ENCODE measurements at regions not wholly inside any gene's neighbourhood (a gene's known extent, or its start where the extent isn't known, plus 50 kb on each side); places are given as distances from the start of the nearest gene placed in this dataset.
"Not testable (repeated sequence)": the region's sequence is repeated elsewhere in the genome, so short reads cannot be mapped to it uniquely, and the experiment has no call there.

DNA sequence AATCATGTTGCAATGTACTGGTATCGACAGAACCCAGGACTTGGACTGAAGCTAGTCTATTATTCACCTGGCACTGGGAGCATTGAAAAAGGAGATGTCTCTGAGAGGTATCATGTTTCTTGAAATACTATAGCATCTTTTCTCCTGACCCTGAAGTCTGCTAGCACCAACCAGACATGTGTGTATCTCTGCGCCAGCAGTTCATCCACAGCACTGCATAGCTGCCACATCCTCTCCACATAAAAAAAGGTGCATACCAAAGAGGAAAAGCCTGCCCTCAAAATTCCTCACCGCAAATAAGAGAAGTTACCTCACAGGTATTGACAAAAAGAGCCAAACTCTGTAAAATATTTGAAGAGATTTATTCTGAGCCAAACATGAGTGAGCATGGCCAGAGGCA, 99.5 kb upstream of the PRSS3 start:
- no peak for DNase-seq

DNA sequence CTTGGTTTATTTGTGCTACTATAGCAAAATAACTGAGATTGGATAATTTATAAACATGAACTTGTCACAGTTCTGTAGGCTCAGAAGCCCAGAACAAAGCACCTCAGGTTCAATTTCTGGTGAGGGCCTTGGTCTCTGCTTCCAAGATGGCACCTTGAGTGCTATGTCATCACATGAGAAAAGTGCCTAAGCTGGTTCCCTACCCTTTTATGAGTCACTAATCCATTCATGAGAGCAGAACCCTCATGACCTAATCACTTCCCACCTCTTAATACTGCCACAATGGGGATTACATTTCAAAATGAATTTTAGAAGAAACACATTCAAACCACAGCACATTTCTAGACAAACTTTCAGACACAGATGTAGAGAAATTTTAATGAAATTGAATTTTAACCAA, 98.2 kb upstream of the PRSS3 start:
- no peak for DNase-seq

- DNase-seq: no peak
Measured at GRCh38 chr9:33698267-33698666, 97.1 kb upstream of the PRSS3 start.

DNA sequence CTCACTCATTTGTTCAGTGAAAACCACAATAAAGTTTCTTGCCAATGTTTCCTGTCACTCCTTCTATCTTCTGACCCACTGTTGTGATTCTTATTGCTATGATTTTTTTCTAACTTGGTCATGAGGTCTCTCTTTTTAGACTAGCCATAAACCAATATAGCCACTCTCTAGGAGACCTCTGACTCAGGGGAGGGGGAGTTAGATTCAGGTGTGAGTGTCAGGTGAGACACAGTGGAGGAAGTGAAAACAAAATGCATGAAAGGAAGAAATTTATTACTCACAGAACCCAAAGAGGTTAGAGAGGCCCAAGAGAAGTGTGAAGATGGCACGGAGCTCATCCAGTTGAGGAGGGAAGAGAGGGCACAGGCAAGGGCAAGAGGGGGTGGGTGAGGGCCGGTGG, 94.4 kb upstream of the PRSS3 start:
- DNase-seq: not testable (repeated sequence)

DNA sequence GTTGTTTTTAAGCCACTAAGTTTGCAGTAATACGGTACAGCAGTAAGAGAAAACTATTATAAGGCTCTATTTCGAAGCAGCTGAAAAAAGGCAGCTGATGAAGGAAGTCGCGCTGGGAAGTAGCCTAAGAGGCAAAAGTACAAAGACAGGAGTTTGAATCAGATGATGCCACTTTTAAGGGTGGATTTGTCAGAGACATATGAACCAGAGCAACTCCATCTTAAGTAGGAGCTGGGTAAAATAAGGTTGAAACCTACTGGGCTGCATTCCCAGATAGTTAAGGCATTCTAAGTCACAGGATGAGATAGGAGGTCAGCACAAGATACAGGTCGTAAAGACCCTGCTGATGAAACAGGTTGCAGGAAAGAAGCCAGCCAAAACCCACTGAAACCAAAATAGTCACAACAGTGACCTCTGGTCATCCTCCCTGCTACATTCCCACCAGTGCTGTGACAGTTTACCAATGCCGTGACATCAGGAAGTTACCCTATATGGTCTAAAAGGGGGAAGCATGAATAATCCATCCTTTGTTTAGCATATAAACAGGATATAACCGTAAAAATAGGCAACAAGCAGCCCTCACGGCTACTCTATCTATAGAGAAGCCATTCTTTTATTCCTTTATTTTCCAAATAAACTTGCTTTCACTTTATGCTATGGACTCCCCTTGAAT, 91.8 kb upstream of the PRSS3 start:
- no peak for DNase-seq

- not testable (repeated sequence) for DNase-seq
Measured at GRCh38 chr9:33705440-33705839, 89.9 kb upstream of the PRSS3 start.

DNA sequence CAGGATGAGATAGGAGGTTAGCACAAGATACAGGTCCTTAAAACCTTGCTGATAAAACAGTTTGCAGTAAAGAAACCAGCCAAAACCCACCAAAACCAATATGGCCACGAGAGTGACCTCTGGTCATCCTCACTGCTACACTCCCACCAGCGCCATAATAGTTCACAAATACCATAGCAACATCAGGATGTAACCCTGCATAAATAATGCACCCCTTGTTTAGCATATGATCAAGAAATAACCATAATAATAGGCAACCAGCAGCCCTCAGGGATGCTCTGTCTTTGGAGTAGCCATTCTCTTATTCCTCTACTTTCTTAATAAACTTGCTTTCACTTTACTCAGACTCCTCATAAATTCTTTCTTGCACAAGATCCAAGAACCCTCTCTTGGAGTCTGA, 86.9 kb upstream of the PRSS3 start:
- DNase-seq: no peak

GRCh38 chr9:33709269-33709668, 86.1 kb upstream of the PRSS3 start:
- DNase-seq: no peak

- not testable (repeated sequence) for DNase-seq
Measured at GRCh38 chr9:33711418-33711817, 83.9 kb upstream of the PRSS3 start.

DNA sequence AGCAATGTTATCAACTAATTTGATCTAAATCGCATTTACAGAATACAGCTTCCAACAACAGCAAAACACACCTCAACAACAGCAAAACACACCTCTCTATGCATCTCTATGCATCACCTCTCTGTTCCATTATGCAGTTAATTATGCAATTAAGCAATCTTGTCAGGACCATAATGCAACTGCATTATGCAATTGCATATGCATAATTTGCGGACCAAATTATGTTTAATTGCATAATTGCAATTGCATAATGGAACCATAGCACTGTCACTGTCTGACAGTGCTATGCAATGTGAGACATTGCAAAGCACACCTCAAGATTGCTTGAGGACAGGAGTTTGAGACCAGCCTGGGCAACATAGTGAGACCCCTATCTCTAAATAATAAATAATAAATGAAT, 80.4 kb upstream of the PRSS3 start:
- no peak for DNase-seq

DNA sequence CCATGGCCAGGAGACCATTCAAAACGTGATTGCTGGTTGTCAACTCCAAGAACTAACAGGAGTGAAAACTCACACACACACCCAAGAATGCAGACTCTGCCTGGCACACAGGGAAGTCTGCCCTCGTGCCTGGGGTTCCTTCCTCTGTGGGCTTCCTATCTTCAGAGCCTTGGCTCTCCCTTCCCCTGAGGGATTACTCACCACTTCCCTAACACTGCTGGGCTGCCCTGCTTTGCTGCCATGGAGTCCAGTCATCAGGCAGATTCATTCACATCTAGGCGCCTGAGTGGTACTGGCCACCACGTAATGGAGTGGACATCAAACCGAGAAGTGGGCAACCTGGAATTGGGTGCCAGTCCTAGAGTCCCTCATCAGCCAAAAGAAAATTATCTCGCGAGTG, 76.4 kb upstream of the PRSS3 start:
- DNase-seq: peak; percentile 5

DNA sequence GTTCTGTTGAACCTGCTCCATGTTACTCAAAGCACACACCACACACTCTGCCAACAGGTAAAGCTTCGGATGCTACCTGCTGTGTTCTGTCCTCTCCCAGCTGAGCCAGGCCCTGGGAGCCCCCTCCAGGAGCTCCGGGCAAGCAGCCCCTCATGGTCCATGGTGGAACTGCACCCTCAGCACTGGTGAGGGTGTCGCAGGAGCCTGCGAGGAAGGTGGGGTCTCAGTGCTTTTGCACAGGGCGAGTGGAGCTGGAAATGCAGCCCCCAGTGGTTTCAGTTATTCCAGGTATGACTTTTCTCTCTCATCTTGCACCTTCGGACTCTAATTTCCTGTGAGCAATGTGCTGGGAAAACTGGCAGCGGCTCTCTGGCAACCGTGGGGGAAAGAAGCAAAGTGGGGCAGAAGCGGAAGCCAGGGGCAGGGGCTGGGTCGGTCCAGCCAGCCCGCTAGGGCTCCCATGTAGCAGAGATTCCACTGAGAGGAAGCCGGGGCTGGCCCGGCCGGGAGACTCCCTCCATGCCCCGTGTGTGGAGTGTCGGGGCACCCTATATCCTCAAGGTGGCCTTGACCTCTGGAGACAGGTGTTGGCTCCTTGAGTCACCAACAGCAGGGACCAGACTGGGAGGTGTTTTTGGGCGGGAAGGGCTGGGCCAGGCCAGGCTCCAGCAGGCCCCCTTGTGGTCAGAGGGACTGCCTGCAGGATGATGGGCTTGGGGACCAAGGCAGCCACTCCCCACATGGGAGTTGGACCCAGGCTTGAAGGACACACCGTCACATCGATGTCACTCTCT, 75.6 kb upstream of the PRSS3 start:
- no peak for DNase-seq

DNA sequence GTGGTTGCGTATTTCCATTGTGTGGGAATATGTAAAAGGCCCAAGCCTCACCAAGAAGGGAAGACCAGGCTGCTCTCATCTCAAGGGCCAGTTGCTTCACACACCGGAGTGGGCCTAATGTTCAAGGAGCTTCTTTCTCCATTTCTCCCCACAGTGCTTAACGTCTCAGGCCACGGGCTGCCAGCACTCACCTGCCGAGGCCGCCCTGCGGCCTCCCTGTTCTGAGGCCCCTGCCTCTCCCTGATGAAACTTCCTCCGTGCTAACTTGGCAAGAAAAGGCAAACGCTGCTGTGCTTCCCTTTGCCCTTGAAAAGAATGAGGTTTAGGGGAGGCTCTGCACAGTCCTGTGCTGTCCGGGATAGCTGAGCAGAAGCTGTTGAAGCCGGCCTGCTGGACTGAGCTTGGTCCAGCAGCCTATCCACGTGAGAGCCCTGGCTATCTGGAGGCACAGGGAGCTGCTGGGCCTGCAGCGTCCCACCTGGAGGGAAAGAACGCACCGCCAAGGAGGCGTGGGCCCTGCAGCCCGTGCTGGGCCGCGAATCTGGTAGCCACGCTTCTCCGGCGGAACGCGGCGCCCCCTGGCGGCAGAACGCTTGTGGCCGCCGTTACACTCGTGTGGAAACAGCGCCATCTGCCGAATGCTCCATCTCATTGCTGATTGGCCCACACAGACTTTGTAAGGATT, 73.5 kb upstream of the PRSS3 start:
- DNase-seq: peak; percentile 25

- no peak for DNase-seq
Measured at GRCh38 chr9:33722359-33722675, 73.0 kb upstream of the PRSS3 start.

GRCh38 chr9:33728613-33729012, 66.7 kb upstream of the PRSS3 start:
- no peak for DNase-seq

GRCh38 chr9:33731142-33731541, 64.2 kb upstream of the PRSS3 start:
- no peak for DNase-seq

- DNase-seq: no peak
Measured at GRCh38 chr9:33731625-33732024, 63.7 kb upstream of the PRSS3 start.

- not testable (repeated sequence) for DNase-seq
Measured at GRCh38 chr9:33734247-33734940, 61.0 kb upstream of the PRSS3 start.

- DNase-seq: not testable (repeated sequence)
Measured at GRCh38 chr9:33734941-33735835, 60.2 kb upstream of the PRSS3 start.

DNA sequence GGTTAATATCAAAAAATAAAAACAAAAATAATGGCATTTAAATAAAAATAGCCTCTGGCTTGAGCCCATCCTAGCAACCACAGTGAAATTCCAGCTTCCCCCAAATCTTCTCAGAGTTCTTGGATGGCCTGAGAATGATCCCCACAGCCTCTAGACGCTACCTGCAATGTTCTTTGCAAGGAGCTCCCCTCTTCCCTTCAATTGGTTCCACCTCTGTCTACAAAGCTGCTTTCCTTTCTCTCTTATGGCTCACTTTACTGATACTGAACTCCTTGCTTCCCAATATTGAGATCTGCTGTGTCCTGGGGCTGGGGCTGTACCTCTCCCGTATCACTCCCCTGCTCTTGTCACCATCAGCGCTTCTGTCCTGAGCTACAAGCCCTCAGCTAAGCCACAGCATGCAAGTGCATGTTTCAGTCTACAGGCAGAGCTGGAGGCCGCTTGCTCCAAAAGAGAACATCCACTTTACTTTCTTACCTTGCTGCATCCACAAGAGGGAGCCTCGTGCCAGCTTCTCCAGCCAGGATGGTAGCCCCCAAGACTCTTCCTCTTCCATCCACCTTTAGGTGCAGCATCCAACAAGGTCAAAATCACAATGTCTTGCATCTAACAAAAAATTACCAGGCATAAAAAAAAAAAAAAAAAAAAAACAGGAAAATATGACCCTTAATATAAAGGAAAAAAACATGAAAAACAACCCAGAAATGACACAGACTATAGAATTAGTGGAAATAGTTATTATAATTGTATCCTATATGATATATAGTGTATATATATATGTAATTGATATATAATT, 57.4 kb upstream of the PRSS3 start:
- DNase-seq: peak; percentile 5

DNA sequence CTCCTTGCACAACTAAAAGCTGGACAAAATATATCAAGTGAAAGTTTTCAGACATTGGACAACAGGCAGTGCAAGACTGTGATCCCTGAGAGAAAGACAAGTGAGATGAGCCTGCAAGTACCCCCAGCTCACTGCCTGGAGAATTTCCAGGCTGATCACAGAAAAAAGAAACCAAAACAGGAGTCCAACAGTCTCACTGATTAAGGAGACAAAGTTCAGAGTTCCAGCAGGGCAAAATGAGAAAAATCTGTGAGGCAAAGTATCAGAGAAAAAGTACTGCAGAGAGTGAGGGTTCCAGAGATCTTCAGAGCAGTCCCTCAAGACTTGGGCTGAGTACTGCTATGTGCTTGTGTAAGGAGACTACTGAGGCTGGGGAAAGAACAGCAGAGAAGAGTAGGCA, 56.0 kb upstream of the PRSS3 start:
- no peak for DNase-seq

GRCh38 chr9:33740075-33740474, 55.3 kb upstream of the PRSS3 start:
- no peak for DNase-seq

All from GF-D8 (cell line).